ENCODE measurements at regions not wholly inside any gene's neighbourhood (a gene's known extent, or its start where the extent isn't known, plus 50 kb on each side); places are given as distances from the start of the nearest gene placed in this dataset.
"Not testable (repeated sequence)": the region's sequence is repeated elsewhere in the genome, so short reads cannot be mapped to it uniquely, and the experiment has no call there.

DNA sequence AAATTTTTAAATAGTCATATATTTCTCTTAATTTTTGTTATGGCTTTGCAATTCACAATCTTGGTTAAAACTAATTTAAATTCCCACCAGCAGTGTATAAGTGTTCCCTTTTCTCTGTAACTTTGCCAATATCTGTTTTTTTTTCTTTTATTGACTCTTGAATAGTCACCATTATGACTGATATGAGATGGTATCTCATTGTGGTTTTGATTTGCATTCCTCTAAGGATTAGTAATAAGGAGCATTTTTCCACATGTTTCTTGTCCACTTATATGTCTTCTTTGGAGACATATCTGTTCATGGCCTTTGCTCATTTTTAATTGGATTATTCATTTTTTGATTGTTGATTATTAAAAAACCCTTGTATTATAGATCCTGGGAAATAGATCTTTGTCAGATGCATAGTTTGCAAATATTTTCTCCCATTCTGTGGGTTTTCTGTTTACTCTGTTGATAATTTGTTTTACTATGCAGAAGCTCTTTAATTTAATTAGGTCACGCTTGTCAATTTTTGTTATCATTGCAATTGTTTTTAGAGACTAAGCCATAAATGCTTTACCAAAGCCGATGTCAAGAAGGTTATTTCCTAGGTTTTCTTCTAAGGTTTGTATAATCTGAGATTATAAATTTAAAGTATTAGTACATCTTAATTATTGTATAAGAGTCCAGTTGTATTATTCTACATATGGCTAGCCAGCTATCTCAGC, 610.9 kb downstream of the CHSY3 start:
- peak; percentile 12 for DNase-seq (ENCODE audit: extremely low read depth, low read depth, low spot score)

DNA sequence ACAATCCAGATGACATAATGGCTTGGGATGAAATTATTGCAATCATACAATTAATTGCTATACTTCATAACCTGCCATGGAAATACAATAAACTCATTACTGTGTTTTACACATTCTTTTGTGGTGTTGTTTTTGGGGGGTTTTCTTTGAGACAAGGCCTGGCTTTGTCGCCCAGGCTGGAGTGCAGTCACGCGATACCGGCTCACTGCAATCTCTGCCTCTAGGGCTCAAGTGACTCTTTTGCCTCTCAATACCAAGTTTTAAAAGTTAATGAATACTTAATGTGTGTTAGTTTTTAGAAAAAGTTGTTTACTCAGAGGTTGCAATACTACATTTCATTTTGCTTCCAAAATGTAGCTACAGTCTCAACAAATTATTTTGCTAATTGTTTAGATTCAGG, 598.4 kb downstream of the CHSY3 start:
- no peak for DNase-seq (ENCODE audit: extremely low read depth, low read depth, low spot score)

DNA sequence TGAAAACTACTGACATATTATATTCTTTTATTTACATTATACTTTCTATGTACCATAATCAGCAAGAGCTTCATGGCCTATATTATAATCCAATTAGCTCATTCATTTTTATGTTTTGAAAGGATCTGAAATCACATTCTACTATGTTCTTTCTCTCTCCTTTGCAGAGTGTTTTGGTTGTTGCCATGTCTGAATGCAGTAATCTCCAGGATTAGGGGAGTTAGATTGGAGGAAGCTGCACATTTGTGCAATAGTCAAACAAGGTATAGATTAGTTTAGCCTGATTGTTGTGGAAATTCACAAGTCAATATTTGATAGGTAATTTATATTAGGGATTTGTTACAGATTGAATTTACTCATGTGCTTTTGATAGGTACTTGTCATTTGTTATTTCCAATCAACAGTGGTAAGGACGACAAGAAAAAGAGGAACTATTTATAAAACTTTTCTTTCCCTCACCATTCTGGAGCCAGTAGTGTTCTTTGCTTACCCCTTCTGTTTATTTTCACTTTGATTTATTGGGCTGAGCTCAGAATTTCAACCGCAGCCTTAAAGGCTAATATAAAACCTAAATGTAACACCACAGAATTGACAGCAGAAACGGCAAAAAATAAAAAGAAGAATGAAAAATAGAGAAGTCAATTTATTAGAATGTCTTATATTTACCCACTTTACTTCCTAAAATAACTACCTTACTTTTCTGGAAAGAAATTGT, 597.0 kb downstream of the CHSY3 start:
- no peak for DNase-seq (ENCODE audit: extremely low read depth, low read depth, low spot score)

DNA sequence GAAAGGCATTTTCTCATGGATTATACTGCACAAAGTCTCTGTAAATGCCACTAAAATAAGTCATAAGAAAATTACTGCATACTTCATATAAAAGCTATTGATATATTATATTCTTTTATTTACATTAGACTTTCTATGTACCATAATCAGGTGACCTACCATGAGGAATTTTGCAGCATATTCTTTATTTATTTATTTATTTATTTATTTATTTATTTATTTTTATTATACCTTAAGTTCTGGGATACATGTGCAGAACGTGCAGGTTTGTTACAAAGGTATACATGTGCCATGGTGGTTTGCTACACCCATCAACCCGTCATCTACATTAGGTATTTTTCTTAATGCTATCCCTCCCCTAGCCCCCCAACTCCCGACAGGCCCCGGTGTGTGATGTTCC, 596.2 kb downstream of the CHSY3 start:
- not testable (repeated sequence) for DNase-seq (ENCODE audit: extremely low read depth, low read depth, low spot score)

DNA sequence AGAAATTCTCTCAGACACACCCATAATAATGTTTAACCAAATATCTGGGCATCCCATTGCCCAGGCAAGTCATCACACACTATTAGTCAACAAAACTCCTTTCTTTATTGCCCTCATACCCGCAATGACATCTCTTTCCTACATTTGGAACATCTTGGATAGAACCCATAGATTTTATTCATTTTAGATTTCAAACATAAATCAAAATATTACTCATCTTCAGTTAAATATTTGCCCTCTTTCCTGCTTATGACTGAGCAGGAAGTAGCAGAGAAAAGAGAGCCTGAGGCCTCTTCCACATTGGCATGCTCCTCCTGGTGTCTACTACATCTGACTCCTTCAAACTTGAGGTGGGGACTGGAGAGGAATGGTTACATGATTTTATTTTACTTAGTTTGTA, 592.0 kb downstream of the CHSY3 start:
- no peak for DNase-seq (ENCODE audit: extremely low read depth, low read depth, low spot score)

DNA sequence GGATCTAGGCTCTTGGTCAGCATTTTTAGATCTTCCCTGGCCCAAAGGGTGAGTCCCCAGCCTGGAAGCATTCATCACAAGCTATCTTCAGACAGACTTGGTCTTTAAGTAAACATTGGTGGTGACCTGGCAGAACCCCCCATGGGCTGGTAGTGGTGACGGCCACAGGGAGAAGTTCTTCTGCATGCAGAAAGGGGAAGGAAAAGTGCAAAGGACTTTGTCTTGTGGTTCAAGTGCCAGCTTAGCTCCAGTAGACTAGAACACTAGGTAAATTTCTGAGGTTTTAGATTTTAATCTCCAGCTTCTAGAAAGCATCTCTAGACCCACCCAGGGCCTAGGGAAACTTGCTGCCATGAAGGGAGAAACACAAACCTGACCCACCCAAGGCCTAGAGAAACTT, 584.0 kb downstream of the CHSY3 start:
- no peak for DNase-seq (ENCODE audit: extremely low read depth, low read depth, low spot score)

DNA sequence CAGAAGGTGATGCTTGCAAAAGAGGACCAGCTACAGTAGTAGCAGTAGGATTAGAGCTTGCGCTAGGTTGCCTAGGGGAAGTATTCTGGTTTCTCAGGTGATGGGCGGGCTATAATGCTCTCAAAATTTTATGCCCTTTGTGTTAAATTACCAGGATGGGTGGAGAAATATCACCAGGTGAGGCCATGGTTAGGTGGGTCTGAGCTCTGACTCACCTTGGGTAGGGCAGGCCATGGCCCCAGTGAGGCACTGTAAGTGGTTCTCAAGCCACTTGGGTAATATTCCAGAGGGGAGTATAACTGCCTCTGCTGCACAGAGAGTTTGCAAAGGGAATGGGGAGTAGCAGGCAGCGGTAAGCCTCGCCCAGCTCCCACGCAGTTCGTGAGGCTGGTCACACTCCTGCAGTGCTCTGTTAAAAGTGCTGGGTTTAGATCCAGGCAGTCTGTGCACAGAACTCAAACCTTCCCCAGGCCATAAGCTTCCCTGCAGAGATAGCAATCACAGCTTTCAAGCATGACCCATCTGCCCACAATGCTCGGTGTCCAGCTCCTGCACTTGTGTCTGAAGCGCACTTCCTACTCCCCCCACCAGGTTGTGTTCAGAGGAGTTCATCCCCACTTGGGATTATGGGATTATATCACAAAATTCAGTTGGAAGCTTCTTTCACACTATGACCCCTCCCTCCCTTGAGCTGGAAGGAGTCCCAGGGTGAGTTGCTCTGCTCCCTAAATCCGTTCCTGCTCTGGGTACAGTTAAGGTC, 575.0 kb downstream of the CHSY3 start:
- DNase-seq (ENCODE audit: extremely low read depth, low read depth, low spot score): no peak

DNA sequence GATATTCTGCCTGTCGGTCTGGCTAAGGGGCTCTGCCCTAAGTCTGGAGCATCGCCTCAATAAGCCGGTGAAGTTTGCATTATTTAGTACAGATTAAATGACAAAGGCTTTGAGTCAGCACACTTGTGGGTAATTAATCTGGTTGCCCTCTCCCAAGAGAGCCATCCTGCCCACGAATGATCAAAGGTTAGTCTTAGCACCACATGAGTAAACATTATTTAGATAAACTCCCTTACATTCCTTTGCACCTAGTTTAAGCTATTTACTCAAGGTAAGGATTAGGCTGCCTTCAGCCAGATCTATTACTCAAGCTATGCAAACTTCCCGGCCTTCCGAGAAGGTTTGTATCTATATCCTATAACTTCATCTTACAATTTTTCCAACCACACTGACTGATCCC, 572.1 kb downstream of the CHSY3 start:
- no peak for DNase-seq (ENCODE audit: extremely low read depth, low read depth, low spot score)

DNA sequence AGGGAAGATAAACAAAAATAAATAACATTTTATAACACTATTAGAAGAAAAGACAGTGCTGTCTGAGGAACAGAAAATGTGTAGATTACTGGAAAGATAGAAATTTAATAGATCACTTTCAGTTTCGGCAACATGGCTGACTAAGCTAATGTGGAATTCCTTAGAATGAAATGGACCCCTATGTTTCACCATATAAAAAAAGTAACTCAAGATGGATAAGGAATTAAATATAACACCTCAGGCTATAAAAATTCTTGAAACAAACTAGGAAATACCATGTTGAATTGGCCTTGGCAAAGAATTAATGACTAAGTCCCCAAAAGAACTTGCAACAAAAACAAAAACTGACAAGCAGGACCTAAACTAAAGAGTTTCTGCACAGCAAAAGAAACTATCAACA, 558.3 kb downstream of the CHSY3 start:
- no peak for DNase-seq (ENCODE audit: extremely low read depth, low read depth, low spot score)

DNA sequence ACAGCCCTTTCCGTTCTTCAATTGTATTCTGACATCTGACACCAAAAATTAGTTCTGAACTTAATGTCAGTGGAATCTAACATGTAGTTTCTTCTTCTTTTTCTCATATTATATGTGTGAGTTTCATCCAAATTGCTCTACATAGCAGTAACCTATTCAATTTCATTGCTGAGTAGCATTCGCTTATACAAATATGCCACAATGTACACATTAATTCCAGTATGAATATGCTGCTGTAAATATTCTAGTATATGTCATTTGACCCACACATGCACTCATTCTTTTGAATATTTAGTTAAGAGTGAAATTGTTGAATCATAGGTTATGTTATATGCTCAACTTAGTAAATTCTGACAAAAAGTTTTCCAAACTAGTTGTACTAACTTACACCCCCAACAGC, 550.9 kb downstream of the CHSY3 start:
- DNase-seq (ENCODE audit: extremely low read depth, low read depth, low spot score): no peak

DNA sequence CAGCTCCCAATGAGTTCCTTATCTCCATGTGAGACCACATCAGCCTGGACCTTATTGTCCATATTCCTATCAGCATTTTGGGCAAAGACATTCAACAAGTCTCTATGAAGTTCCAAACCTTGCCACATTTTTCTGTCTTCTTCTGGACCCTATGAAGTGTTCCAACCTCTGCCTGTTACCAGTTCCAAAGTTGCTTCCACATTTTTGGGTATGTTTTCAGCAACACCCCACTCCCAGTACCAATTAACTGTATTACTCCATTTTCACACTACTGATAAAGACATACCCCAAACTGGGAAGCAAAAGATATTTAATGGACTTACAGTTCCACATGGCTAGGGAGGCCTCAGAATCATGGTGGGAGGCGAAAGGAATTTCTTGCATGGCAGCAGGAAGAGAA, 548.5 kb downstream of the CHSY3 start:
- no peak for DNase-seq (ENCODE audit: extremely low read depth, low read depth, low spot score)

DNA sequence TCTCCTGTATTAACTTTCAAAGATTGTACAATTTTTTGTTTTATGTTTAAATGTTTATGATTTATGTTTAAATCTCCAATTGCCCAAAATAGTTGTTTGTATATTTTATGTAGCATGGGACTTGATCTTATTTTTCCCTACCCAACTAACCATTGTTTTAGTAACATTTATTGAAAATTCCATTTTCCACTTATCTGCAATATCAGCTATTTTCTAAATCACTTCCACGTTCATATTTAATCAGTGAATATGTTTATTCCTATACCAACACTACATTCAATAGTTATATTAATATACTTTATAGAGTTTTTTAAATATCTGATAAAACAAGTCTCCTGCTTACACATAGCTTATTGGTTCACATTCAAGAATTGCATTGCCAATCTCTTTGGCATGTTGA, 532.2 kb downstream of the CHSY3 start:
- DNase-seq (ENCODE audit: extremely low read depth, low read depth, low spot score): no peak

DNA sequence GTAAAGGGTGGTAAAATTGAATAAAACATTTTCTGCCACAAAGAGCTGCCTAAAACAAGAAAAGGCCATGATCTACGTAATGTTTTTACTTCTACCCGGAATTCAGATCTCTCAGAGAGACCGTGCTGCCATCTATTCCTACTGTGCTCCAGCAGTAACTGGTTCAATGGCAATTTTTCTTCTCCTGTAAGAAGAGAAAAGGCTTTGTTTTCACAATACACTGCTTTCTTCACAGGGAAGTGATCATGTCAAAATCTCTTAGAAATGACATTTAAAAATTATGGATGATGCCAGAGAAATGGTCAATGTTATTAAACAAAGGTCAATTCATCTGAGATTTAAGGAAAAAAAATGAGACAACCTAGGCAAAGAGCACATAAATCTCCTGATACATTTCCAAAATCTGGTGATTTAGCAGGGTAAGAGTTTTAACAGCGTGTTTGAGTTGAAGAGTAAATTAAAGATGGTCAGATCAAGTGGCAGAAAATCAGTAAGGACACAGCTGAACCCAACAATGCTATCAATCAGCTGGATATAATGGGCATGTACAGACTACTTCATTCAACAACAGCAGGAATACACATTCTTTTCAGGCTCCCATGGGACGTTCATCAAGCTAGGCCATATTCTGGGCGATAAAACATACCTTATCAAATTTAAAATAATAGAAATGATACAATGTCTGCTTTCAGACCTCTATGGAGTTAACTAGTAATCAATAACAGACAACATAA, 523.1 kb downstream of the CHSY3 start:
- no peak for DNase-seq (ENCODE audit: extremely low read depth, low read depth, low spot score)

DNA sequence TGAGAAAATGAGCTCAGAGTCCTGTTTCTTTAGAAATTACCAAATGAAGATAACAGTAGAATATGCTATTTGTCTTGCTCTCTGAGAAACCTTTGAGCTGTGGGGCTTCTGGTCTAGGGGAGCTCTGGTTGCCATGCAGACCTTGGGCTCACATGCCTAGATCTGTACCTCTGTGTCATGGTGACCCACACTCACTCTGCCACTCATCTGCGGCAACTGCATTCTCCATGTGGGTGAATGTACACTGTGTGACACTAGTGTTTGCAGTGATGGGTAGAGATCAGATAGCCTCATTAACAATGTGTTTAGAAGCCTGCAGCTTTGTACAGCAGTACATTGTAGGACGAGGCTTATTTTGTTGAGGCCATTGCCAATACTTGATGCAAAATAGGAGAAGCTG, 521.2 kb downstream of the CHSY3 start:
- DNase-seq (ENCODE audit: extremely low read depth, low read depth, low spot score): no peak

DNA sequence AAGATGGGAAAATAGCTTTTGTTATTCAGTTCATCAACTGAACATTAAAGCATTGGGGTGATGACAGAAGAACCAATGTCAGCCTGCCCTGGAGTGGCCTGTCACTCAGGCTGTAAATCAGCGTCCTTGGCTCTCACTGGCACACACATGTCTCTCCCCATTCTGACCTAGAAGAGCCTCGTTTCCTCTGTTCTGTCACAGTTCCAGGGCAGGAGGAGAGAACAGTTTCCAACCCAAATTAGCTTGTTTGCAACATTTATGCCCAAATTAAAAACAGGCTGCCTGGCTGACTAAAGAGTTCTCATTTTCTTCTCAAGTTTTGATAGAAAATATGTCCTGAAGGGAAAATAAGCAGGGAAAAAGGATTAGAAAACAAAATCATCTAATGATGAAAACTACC, 520.1 kb downstream of the CHSY3 start:
- DNase-seq (ENCODE audit: extremely low read depth, low read depth, low spot score): no peak

DNA sequence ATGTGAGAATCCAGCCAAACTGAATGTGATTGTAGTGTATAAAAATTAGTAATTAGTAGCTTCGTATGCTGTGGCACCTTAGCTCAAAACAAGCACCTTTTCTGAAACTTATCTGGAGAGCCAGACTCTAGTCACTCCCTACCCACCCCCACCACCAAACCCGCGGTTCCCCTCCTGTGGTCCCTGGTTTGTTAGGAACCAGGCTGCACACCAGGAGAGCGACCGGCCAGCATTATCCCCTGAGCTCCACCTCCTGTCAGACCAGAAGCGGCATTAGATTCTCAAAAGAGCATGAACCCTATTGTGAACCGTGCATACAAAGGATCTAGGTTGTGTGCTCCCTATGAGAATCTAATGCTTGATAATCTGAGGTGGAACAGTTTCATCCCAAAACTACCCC, 498.6 kb downstream of the CHSY3 start:
- no peak for DNase-seq (ENCODE audit: extremely low read depth, low read depth, low spot score)

DNA sequence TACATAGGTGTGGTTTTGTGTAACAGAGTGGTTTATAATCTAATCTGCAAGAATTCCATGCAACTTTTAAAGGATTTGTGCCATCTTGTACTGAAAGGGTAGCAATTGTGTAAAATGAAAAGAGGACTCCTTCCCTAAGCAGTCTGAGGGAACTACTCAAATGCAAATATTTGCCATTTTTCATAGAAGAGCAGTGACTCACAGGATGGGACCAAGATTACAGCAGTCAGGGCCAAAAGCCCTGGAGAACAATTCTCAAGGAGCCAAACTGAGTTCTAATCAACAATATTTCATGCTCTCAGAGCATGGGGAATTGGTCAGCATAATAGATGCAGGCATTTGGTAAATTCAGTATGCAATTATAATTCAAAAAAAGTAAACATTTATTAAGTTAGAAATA, 495.8 kb downstream of the CHSY3 start:
- DNase-seq (ENCODE audit: extremely low read depth, low read depth, low spot score): peak; percentile 20

DNA sequence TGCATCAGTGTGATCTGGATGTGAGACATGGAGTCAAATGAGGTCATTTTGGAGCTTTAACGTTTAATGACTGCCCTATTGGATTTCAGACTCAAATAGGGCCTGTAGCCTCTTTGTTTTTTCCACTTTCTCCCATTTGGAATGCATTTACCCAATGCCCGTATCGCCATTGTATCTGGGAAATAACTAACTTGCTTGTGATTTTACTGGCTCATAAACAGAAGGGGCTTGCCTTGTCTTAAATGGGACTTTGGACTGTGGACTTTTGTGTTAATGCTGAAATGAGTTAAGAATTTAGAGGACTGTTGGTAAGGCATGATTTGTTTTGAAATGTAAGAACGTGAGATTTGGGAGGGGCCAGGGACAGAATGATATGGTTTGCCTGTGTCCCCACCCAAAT, 494.6 kb downstream of the CHSY3 start:
- no peak for DNase-seq (ENCODE audit: extremely low read depth, low read depth, low spot score)

DNA sequence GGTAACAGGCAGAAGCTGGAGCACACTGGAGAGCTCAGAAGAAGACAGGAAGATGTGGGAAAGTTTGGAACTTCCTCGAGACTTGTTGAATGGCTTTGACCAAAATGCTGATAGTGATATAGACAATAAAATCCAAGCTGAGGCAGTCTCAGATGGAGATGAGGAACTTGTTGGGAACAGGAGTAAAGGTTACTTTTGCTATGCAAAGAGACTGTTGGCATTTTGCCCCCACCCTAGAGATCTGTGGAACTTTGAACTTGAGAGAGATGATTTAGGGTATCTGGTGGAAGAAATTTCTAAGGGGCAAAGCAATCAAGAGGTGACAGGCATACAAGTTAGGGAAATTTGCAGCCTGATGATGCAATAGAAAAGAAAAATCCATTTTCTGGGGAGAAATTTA, 493.5 kb downstream of the CHSY3 start:
- not testable (repeated sequence) for DNase-seq (ENCODE audit: extremely low read depth, low read depth, low spot score)

DNA sequence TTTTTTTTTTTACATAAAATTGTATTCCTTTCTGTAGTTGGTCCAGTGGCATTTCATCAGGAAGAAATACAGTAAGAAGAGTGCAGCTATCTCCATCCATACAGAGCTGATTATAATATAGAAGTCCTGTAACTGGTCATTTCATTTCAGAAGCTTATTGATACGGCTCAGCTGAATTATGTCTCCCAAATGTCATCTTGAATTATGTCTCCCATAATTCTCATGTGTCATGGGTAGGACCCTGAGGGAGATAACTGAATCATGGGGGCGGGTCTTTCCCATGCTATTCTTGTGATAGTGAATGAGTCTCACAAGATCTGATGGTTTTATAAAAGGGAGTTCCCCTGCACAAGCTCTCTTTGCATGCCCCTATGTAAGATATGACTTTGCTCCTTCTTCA, 492.9 kb downstream of the CHSY3 start:
- no peak for DNase-seq (ENCODE audit: extremely low read depth, low read depth, low spot score)

DNA sequence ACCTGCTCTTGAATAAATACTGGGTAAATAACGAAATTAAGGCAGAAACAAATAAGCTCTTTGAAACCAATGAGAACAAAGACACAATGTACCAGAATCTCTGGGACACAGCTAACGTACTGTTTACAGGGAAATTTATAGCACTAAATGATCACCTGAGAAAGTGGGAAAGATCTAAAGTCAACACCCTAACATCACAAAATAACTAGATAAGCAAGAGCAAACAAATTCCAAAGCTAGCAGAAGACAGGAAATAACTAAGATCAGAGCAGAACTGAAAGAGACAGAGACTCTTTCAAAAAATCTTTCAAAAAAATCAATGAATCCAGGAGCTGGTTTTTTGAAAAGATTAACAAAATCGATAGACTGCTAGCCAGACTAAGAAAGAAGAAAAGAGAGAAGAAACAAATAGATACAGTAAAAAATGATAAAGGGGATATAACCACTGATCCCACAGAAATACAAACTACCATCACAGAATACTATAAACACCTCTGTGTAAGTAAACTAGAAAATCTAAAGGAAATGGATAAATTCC, 487.5 kb downstream of the CHSY3 start:
- DNase-seq (ENCODE audit: extremely low read depth, low read depth, low spot score): not testable (repeated sequence)

Data from glomerular endothelial cell (primary cell).